PC-3 (cell line): ENCODE measurements at regions not wholly inside any gene's neighbourhood (a gene's known extent, or its start where the extent isn't known, plus 50 kb on each side); places are given as distances from the start of the nearest gene placed in this dataset.
A peak's percentile ranks its signal among the peaks of the same experiment; 100 is the strongest.

Experiments used
- ATAC-seq: fragments of 200-7000 bp; cut with Tn5 transposase; 2 replicates; pipeline ENCODE4 v1.9.1; 2020; ENCODE audit warnings: mild to moderate bottlenecking, moderate library complexity
- BruUV-seq: library from RNA; stranded (reverse); fragments of 400-500 nt; replicated peaks from 2 replicates; lab custom pipeline; 2021; lab: Mats Ljungman, UMichigan
- CTCF ChIA-PET: fragments of 300-600 bp; sonication (Branson Sonifier 250); formaldehyde crosslinking; loops from one replicate; lab custom pipeline; 2022; ENCODE audit warnings: antibody characterized with exemption; lab: Charles Lee
- POLR2A ChIA-PET: fragments of 300-600 bp; sonication (Branson Sonifier 250); formaldehyde crosslinking; loops from one replicate; lab custom pipeline; 2022; ENCODE audit warnings: antibody characterized with exemption; ENCODE audit not compliant: unreplicated experiment; lab: Charles Lee
- DNase-seq: peaks from one replicate; pipeline ENCODE4 v3.0.0-alpha.2; 2015
- H2AFZ ChIP-seq: fragments of 300-600 bp; sonication (generic); 2 replicates; pipeline ENCODE4 v1.6.0; 2016; ENCODE audit warnings: antibody characterized with exemption, low read length
- H3F3A ChIP-seq: fragments of 300-600 bp; sonication (generic); one replicate; pipeline ENCODE4 v1.6.0; 2017; ENCODE audit warnings: antibody characterized with exemption, low read length, control low read depth, mild to moderate bottlenecking; ENCODE audit not compliant: unreplicated experiment
- H3K27ac ChIP-seq: fragments of 300-600 bp; sonication (generic); 2 replicates; pipeline ENCODE4 v1.5.1; 2016; ENCODE audit warnings: mild to moderate bottlenecking, low read length
- H3K27me3 ChIP-seq: fragments of 300-600 bp; sonication (generic); 2 replicates; pipeline ENCODE4 v1.6.1; 2016; ENCODE audit warnings: low read length, mixed read lengths
- H3K36me3 ChIP-seq: fragments of 300-600 bp; sonication (generic); 2 replicates; pipeline ENCODE4 v1.6.1; 2016; ENCODE audit warnings: low read depth, mixed run types, low read length, mixed read lengths
- H3K4me1 ChIP-seq: fragments of 300-600 bp; sonication (generic); 2 replicates; pipeline ENCODE4 v1.5.1; 2016; ENCODE audit warnings: low read length; ENCODE audit not compliant: insufficient read depth
- H3K4me2 ChIP-seq: fragments of 300-600 bp; sonication (generic); 2 replicates; pipeline ENCODE4 v1.6.0; 2016; ENCODE audit warnings: low read length
- H3K4me3 ChIP-seq: fragments of 300-600 bp; sonication (generic); 2 replicates; pipeline ENCODE4 v1.5.1; 2016; ENCODE audit warnings: mild to moderate bottlenecking, low read length, mixed read lengths
- H3K79me2 ChIP-seq: fragments of 300-600 bp; sonication (generic); 2 replicates; pipeline ENCODE4 v1.6.1; 2017; ENCODE audit warnings: low read length, mixed read lengths
- H3K9ac ChIP-seq: fragments of 300-600 bp; sonication (generic); 2 replicates; pipeline ENCODE4 v1.6.0; 2016; ENCODE audit warnings: mild to moderate bottlenecking, low read length
- H3K9me2 ChIP-seq: fragments of 300-600 bp; sonication (generic); replicated peaks from 2 replicates; pipeline ENCODE4 v1.6.1; 2016; ENCODE audit warnings: mixed run types, low read length, mixed read lengths
- H3K9me3 ChIP-seq: fragments of 300-600 bp; sonication (generic); 2 replicates; pipeline ENCODE4 v1.6.1; 2016; ENCODE audit warnings: low read length, mixed read lengths
- H4K20me1 ChIP-seq: fragments of 300-600 bp; sonication (generic); 2 replicates; pipeline ENCODE4 v1.6.1; 2016; ENCODE audit warnings: low read length, mixed read lengths
- CTCF ChIP-seq: fragments of 300-600 bp; sonication (generic); conservative IDR thresholded peaks from 2 replicates; pipeline ENCODE4 v1.5.1; 2017; ENCODE audit warnings: antibody characterized with exemption, low read depth, mild to moderate bottlenecking, low read length
- EZH2 ChIP-seq: fragments of 300-600 bp; sonication (generic); IDR thresholded peaks from one replicate; pipeline ENCODE4 v1.6.1; 2017; ENCODE audit warnings: antibody characterized with exemption, mild to moderate bottlenecking, low read length; ENCODE audit not compliant: unreplicated experiment
- EZH2phosphoT487 ChIP-seq: fragments of 300-600 bp; sonication (generic); IDR thresholded peaks from 2 replicates; pipeline ENCODE4 v1.6.1; 2018; ENCODE audit warnings: mild to moderate bottlenecking, antibody characterized with exemption, low read length, borderline replicate concordance
- intact Hi-C: fragments of 100-400 bp; cut with micrococcal nuclease; formaldehyde crosslinking; loops from 2 replicates; pipeline ENCODE4 v1.9.0; 2023

GRCh38 chr1:68994096-68994495 lies 497.2 kb upstream of the DEPDC1 start:
- Histone ChIP-seq H3K4me1 (no peaks in the 10 kb centered on the region), H3K9me3 (no peaks in the 10 kb centered on the region), H3K27ac (no peak overlapping the region), H3K27me3 (no peaks in the 10 kb centered on the region), H3K9me2 (no peaks in the 10 kb centered on the region), H3K9ac (no peak overlapping the region), H3K4me2 (no peak overlapping the region), H4K20me1 (no peaks in the 10 kb centered on the region), H3K36me3 (no peaks in the 10 kb centered on the region), H3F3A (no peaks in the 10 kb centered on the region), H3K4me3 (no peak overlapping the region), H2AFZ (no peak overlapping the region), H3K79me2 (no peaks in the 10 kb centered on the region)
- TF ChIP-seq CTCF = no peak
- no peak for TF ChIP-seq EZH2phosphoT487
- no peak for TF ChIP-seq EZH2
- no TSS peak for BruUV-seq
- intact Hi-C loops = no loop called here
- CTCF ChIA-PET = no interaction called here
- POLR2A ChIA-PET = no interaction called here
- no peak for DNase-seq
- ATAC-seq = no peak

- no TSS peak for BruUV-seq
- Histone ChIP-seq H3K9me3 (no peaks in the 10 kb centered on the region), H4K20me1 (no peaks in the 10 kb centered on the region), H3K4me1 (no peaks in the 10 kb centered on the region), H3K9me2 (no peaks in the 10 kb centered on the region), H3K4me2 (no peak overlapping the region), H3K4me3 (no peak overlapping the region), H3K27me3 (peaks cover 10% of the 10 kb centered on the region; the same call in 1 of the 2 replicates), H3K9ac (no peak overlapping the region), H3K79me2 (no peaks in the 10 kb centered on the region), H3F3A (no peaks in the 10 kb centered on the region), H2AFZ (no peak overlapping the region), H3K27ac (no peak overlapping the region), H3K36me3 (no peaks in the 10 kb centered on the region)
- ATAC-seq (no peak), DNase-seq (peak; percentile 3)
- ChIA-PET CTCF (no interaction called here), POLR2A (no interaction called here)
- intact Hi-C loops = no loop called here
- peak; percentile 28; the same call in 1 of the 2 replicates for TF ChIP-seq CTCF
- TF ChIP-seq EZH2 = no peak
- no peak for TF ChIP-seq EZH2phosphoT487
Measured at GRCh38 chr1:69016468-69016867, 519.6 kb upstream of the DEPDC1 start.

GRCh38 chr1:69029649-69030048 lies 532.8 kb upstream of the DEPDC1 start:
- no peak for ATAC-seq
- Histone ChIP-seq H3K4me3 (no peak overlapping the region), H3K79me2 (no peaks in the 10 kb centered on the region), H3K27ac (no peak overlapping the region), H3K4me1 (no peaks in the 10 kb centered on the region), H3K36me3 (no peaks in the 10 kb centered on the region), H4K20me1 (no peaks in the 10 kb centered on the region), H3K9ac (no peak overlapping the region), H2AFZ (no peak overlapping the region), H3K4me2 (no peak overlapping the region), H3F3A (no peaks in the 10 kb centered on the region), H3K27me3 (no peaks in the 10 kb centered on the region), H3K9me3 (peaks cover 9% of the 10 kb centered on the region; the same call in 1 of the 2 replicates), H3K9me2 (no peaks in the 10 kb centered on the region)
- BruUV-seq = no TSS peak
- ChIA-PET CTCF (no interaction called here), POLR2A (no interaction called here)
- no peak for TF ChIP-seq EZH2phosphoT487
- TF ChIP-seq EZH2 = no peak
- no peak for TF ChIP-seq CTCF
- intact Hi-C loops = no loop called here
- no peak for DNase-seq
